MM.1S (cell line): ENCODE measurements at regions not wholly inside any gene's neighbourhood (a gene's known extent, or its start where the extent isn't known, plus 50 kb on each side); places are given as distances from the start of the nearest gene placed in this dataset.

Source experiments
- DNase-seq: peaks from one replicate; pipeline ENCODE4 v3.0.0-alpha.2; 2015
- H2AFZ ChIP-seq: fragments of 300-600 bp; sonication (generic); 2 replicates; pipeline ENCODE4 v1.6.0; 2016; ENCODE audit warnings: antibody characterized with exemption, low read length
- H3F3A ChIP-seq: fragments of 300-600 bp; sonication (generic); 2 replicates; pipeline ENCODE4 v1.6.1; 2016; ENCODE audit warnings: mild to moderate bottlenecking, antibody characterized with exemption, low read length, moderate library complexity, mixed read lengths; ENCODE audit not compliant: insufficient read depth
- H3K27ac ChIP-seq: fragments of 300-600 bp; sonication (generic); 2 replicates; pipeline ENCODE4 v1.5.1; 2016; ENCODE audit warnings: mild to moderate bottlenecking, low read length
- H3K27me3 ChIP-seq: fragments of 300-600 bp; sonication (generic); replicated peaks from 2 replicates; pipeline ENCODE4 v1.6.0; 2016; ENCODE audit warnings: low read length; ENCODE audit not compliant: insufficient read depth
- H3K36me3 ChIP-seq: fragments of 300-600 bp; sonication (generic); replicated peaks from 2 replicates; pipeline ENCODE4 v1.6.1; 2016; ENCODE audit warnings: mild to moderate bottlenecking, low read length, mixed read lengths; ENCODE audit not compliant: insufficient read depth
- H3K4me1 ChIP-seq: fragments of 300-600 bp; sonication (generic); 2 replicates; pipeline ENCODE4 v1.6.1; 2016; ENCODE audit warnings: low read length, mixed read lengths
- H3K4me2 ChIP-seq: fragments of 300-600 bp; sonication (generic); 2 replicates; pipeline ENCODE4 v1.6.0; 2016; ENCODE audit warnings: low read depth, low read length
- H3K4me3 ChIP-seq: fragments of 300-600 bp; sonication (generic); 2 replicates; pipeline ENCODE4 v1.5.1; 2016; ENCODE audit warnings: low read length, mixed read lengths
- H3K79me2 ChIP-seq: fragments of 300-600 bp; sonication (generic); 2 replicates; pipeline ENCODE4 v1.6.1; 2016; ENCODE audit warnings: mixed run types, low read length, mixed read lengths
- H3K9ac ChIP-seq: fragments of 300-600 bp; sonication (generic); 2 replicates; pipeline ENCODE4 v1.6.1; 2016; ENCODE audit warnings: low read length, mixed read lengths
- H3K9me2 ChIP-seq: fragments of 300-600 bp; sonication (generic); replicated peaks from 2 replicates; pipeline ENCODE4 v1.6.1; 2016; ENCODE audit warnings: mild to moderate bottlenecking, low read length, mixed read lengths; ENCODE audit not compliant: insufficient read depth
- H3K9me3 ChIP-seq: fragments of 300-600 bp; sonication (generic); replicated peaks from 2 replicates; pipeline ENCODE4 v1.6.1; 2016; ENCODE audit warnings: mild to moderate bottlenecking, low read length, mixed read lengths; ENCODE audit not compliant: insufficient read depth
- H4K20me1 ChIP-seq: fragments of 300-600 bp; sonication (generic); 2 replicates; pipeline ENCODE4 v1.6.1; 2016; ENCODE audit warnings: mild to moderate bottlenecking, low read length, moderate library complexity, mixed read lengths; ENCODE audit not compliant: insufficient read depth
- EZH2 ChIP-seq: fragments of 300-600 bp; sonication (generic); optimal IDR thresholded peaks from 2 replicates; pipeline ENCODE3; 2017; ENCODE audit warnings: low read depth, mild to moderate bottlenecking, antibody characterized with exemption, low read length, mixed read lengths
- EZH2phosphoT487 ChIP-seq: fragments of 300-600 bp; sonication (generic); IDR thresholded peaks from 2 replicates; pipeline ENCODE4 v1.6.1; 2018; ENCODE audit warnings: antibody characterized with exemption, low read length
- TF ChIP-seq, protein P1 (sequence below): fragments of 300-600 bp; sonication (generic); IDR thresholded peaks from 2 replicates; pipeline ENCODE4 v1.5.1; 2016; ENCODE audit warnings: antibody characterized with exemption, low read length, mixed read lengths

DNA sequence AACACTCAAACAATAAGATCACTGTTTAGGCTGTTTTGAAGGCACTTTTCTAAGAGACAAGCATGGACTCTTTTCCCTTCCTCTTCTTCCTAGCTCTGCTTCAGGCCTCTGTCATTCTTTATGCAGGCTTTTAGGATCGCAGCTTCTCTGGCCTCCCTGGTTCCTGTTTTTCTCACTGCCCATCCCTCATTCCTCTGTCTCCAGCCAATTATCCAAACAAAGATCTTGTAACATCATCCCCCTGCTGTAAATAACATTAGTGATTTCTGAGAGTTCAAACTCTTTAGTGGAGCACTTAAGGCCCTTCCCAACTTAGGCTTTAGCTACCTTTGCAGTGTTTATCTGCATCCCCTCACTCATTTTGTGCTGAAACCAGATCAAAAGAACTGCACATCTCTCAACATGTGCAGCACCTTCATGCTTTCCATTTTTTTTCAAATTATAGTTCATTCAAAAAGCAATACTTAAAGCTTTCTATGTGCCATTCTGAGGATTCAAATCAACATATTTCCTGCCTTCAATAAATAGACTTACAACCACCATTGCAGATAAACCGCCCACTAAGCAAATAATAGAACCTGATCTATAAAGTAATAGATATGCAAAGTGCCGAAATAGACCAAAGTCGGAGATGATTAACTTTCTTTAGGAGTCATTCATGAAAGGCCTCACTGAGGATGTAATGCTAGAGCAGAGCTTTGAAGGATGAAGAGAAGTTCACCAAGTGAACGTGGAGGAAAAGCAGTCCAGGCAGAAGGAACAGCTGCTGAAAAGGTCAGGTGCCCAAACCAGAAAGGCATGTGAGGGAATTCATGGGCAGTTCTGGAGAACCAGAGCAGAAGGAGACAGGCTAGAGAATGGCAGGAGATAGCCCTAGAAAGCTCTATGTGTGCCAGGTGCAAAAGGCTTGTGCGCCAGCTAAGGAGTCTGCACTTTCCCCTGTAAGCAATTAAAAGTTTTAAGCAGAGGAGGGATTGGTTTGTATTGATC, 95.8 kb upstream of the ZNF366 start:
- Histone ChIP-seq H3F3A (no peaks in the 10 kb centered on the region), H3K9me3 (no peaks in the 10 kb centered on the region), H3K4me2 (no peak overlapping the region), H3K27me3 (no peaks in the 10 kb centered on the region), H3K4me3 (no peak overlapping the region), H4K20me1 (no peaks in the 10 kb centered on the region), H3K9me2 (no peaks in the 10 kb centered on the region), H3K4me1 (no peaks in the 10 kb centered on the region), H2AFZ (no peak overlapping the region), H3K36me3 (no peaks in the 10 kb centered on the region), H3K27ac (no peak overlapping the region), H3K9ac (no peak overlapping the region), H3K79me2 (no peaks in the 10 kb centered on the region)
- DNase-seq = no peak
- TF ChIP-seq, protein P1, sequence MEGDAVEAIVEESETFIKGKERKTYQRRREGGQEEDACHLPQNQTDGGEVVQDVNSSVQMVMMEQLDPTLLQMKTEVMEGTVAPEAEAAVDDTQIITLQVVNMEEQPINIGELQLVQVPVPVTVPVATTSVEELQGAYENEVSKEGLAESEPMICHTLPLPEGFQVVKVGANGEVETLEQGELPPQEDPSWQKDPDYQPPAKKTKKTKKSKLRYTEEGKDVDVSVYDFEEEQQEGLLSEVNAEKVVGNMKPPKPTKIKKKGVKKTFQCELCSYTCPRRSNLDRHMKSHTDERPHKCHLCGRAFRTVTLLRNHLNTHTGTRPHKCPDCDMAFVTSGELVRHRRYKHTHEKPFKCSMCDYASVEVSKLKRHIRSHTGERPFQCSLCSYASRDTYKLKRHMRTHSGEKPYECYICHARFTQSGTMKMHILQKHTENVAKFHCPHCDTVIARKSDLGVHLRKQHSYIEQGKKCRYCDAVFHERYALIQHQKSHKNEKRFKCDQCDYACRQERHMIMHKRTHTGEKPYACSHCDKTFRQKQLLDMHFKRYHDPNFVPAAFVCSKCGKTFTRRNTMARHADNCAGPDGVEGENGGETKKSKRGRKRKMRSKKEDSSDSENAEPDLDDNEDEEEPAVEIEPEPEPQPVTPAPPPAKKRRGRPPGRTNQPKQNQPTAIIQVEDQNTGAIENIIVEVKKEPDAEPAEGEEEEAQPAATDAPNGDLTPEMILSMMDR = no peak
- TF ChIP-seq EZH2phosphoT487 (no peak), EZH2 (no peak)

DNA sequence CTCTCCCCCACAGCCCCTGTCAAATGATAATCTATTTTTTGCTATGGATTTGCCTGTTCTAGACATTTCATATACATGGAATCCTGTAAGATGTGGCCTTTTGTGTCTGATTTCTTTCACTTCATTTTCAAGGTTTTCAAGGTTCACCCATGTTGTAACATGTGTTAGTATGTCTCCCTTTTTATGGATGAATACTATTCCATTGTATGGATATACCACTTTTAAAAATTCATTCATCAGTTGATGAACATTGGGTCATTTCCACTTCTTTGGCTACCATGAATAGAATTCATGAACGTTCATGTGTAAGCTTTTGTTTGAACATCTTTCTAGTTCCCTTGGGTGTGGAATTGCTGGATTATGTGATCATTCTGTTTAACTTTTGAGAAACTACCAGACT, 94.7 kb upstream of the ZNF366 start:
- Histone ChIP-seq H4K20me1 (no peaks in the 10 kb centered on the region), H3K36me3 (no peaks in the 10 kb centered on the region), H3K4me3 (no peak overlapping the region), H3K9me2 (no peaks in the 10 kb centered on the region), H3K79me2 (no peaks in the 10 kb centered on the region), H3K4me1 (no peaks in the 10 kb centered on the region), H3K9ac (no peak overlapping the region), H3K9me3 (no peaks in the 10 kb centered on the region), H2AFZ (no peak overlapping the region), H3K27ac (no peak overlapping the region), H3K27me3 (no peaks in the 10 kb centered on the region), H3K4me2 (no peak overlapping the region), H3F3A (no peaks in the 10 kb centered on the region)
- no peak for DNase-seq
- TF ChIP-seq EZH2phosphoT487 (no peak), EZH2 (no peak)
- TF ChIP-seq, protein P1 = no peak

DNA sequence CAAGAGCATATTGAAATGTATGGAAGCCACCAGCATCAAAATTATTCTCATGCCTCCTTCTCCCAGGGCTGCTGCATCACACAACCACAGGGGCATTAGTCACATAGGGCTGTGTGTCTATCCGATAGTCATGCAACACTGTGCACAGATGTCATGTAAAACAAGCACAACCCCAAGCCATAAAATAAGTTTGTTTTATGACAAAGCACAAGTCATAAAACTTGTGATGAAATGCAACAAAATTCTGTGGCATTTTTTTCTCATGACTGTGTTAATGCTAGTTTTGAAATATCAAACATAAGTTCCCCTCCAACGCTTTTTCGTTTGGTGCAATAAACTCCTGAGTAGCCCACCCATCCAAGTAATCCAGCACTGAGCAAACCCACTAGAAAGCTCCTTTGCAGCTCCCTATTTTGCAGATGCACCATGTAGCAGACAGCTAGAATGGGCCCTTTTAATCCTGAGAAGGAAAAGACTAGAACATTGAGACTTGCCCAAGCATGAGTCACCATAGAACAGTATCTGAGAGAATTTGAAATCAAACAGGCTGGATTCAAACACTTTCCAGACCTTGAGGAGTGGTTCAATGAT, 93.3 kb upstream of the ZNF366 start:
- H3K4me3 ChIP-seq = no peak overlapping the region
- TF ChIP-seq EZH2phosphoT487 = no peak
- TF ChIP-seq EZH2 = no peak
- TF ChIP-seq, protein P1 = no peak
- H3F3A ChIP-seq = no peaks in the 10 kb centered on the region
- no peaks in the 10 kb centered on the region for H3K27me3 ChIP-seq
- no peak overlapping the region for H3K9ac ChIP-seq
- no peaks in the 10 kb centered on the region for H3K79me2 ChIP-seq
- H3K4me1 ChIP-seq = no peaks in the 10 kb centered on the region
- H3K4me2 ChIP-seq = no peak overlapping the region
- no peaks in the 10 kb centered on the region for H4K20me1 ChIP-seq
- H3K9me3 ChIP-seq = no peaks in the 10 kb centered on the region
- no peaks in the 10 kb centered on the region for H3K36me3 ChIP-seq
- H3K9me2 ChIP-seq = no peaks in the 10 kb centered on the region
- H3K27ac ChIP-seq = no peak overlapping the region
- no peak overlapping the region for H2AFZ ChIP-seq
- no peak for DNase-seq
